WTC11 (cell line): ENCODE measurements at regions not wholly inside any gene's neighbourhood (a gene's known extent, or its start where the extent isn't known, plus 50 kb on each side); places are given as distances from the start of the nearest gene placed in this dataset.
A peak's percentile ranks its signal among the peaks of the same experiment; 100 is the strongest.

Experiments
- ATAC-seq: fragments of 200-7000 bp; cut with Tn5 transposase; 2 replicates; pipeline ENCODE4 v1.10.0; 2021; ENCODE audit warnings: mild to moderate bottlenecking, moderate library complexity
- CTCF ChIA-PET: fragments of 300-600 bp; sonication (Branson Sonifier 250); formaldehyde crosslinking; loops from one replicate; lab custom pipeline; 2021; ENCODE audit warnings: antibody characterized with exemption; lab: Charles Lee
- POLR2A ChIA-PET: fragments of 350-600 bp; sonication (Branson Sonifier 250); formaldehyde crosslinking; loops from one replicate; lab custom pipeline; 2021; ENCODE audit warnings: antibody characterized with exemption; lab: Charles Lee
- DNase-seq: peaks from one replicate; pipeline ENCODE4 v3.0.0; 2021; ENCODE audit warnings: low spot score
- H3K27ac Mint-ChIP-seq: 2 replicates; pipeline ENCODE4 v1.8.0; 2021; ENCODE audit warnings: mixed read lengths
- H3K27me3 Mint-ChIP-seq: 2 replicates; pipeline ENCODE4 v1.8.0; 2021; ENCODE audit warnings: low read depth, mild to moderate bottlenecking, moderate library complexity, mixed read lengths
- H3K36me3 Mint-ChIP-seq: 2 replicates; pipeline ENCODE4 v1.8.0; 2021; ENCODE audit warnings: mixed read lengths
- H3K4me1 Mint-ChIP-seq: 2 replicates; pipeline ENCODE4 v1.8.0; 2022; ENCODE audit warnings: mixed read lengths
- H3K4me3 Mint-ChIP-seq: 2 replicates; pipeline ENCODE4 v1.8.0; 2021; ENCODE audit warnings: mild to moderate bottlenecking, moderate library complexity, mixed read lengths
- H3K9me3 Mint-ChIP-seq: 2 replicates; pipeline ENCODE4 v1.8.0; 2021; ENCODE audit warnings: mixed read lengths
- ATF1 ChIP-seq: sonication (generic); formaldehyde crosslinking; IDR thresholded peaks from 2 replicates; pipeline ENCODE4 v1.8.1; 2023; ENCODE audit warnings: mild to moderate bottlenecking, moderate library complexity, missing genetic modification reagents
- CREB1 ChIP-seq: sonication (generic); formaldehyde crosslinking; IDR thresholded peaks from 2 replicates; pipeline ENCODE4 v1.8.0; 2023; ENCODE audit warnings: mild to moderate bottlenecking, missing genetic modification reagents
- ELF4 ChIP-seq: sonication (generic); formaldehyde crosslinking; IDR thresholded peaks from 2 replicates; pipeline ENCODE4 v1.8.1; 2022; ENCODE audit warnings: low read depth, mild to moderate bottlenecking, moderate library complexity, missing genetic modification reagents
- EMX1 ChIP-seq: fragments of 250-450 bp; sonication (Bioruptor Pico); IDR thresholded peaks from 2 replicates; pipeline ENCODE4 v1.8.0; 2021; ENCODE audit warnings: mild to moderate bottlenecking
- FOXK1 ChIP-seq: sonication (generic); formaldehyde crosslinking; IDR thresholded peaks from 2 replicates; pipeline ENCODE4 v1.8.0; 2022; ENCODE audit warnings: mild to moderate bottlenecking, moderate library complexity, missing genetic modification reagents
- HMGA2 ChIP-seq: fragments of 250-450 bp; sonication (Bioruptor Pico); IDR thresholded peaks from 2 replicates; pipeline ENCODE4 v1.4.0; 2021; ENCODE audit warnings: mild to moderate bottlenecking, moderate library complexity
- JAZF1 ChIP-seq: fragments of 250-450 bp; sonication (Bioruptor Pico); IDR thresholded peaks from 2 replicates; pipeline ENCODE4 v1.9.0; 2021; ENCODE audit warnings: moderate library complexity, mild to moderate bottlenecking, inconsistent platforms
- MXD4 ChIP-seq: fragments of 250-450 bp; sonication (Bioruptor Pico); IDR thresholded peaks from 2 replicates; pipeline ENCODE4 v1.8.0; 2021; ENCODE audit warnings: mild to moderate bottlenecking, moderate library complexity, borderline replicate concordance
- NR1H2 ChIP-seq: sonication (generic); formaldehyde crosslinking; IDR thresholded peaks from 2 replicates; pipeline ENCODE4 v1.9.0; 2021; ENCODE audit warnings: mild to moderate bottlenecking, moderate library complexity, missing genetic modification reagents
- NR2C2 ChIP-seq: sonication (generic); formaldehyde crosslinking; IDR thresholded peaks from 2 replicates; pipeline ENCODE4 v1.8.0; 2022; ENCODE audit warnings: mild to moderate bottlenecking, missing genetic modification reagents
- SP1 ChIP-seq: sonication (generic); formaldehyde crosslinking; conservative IDR thresholded peaks from 2 replicates; pipeline ENCODE4 v1.8.1; 2022; ENCODE audit warnings: missing genetic modification reagents
- TCF7 ChIP-seq: sonication (generic); formaldehyde crosslinking; IDR thresholded peaks from 2 replicates; pipeline ENCODE4 v1.8.0; 2022; ENCODE audit warnings: mild to moderate bottlenecking, low read depth, missing genetic modification reagents, moderate library complexity
- ZNF423 ChIP-seq: fragments of 250-450 bp; sonication (Bioruptor Pico); IDR thresholded peaks from 2 replicates; pipeline ENCODE4 v2.1.2; 2022; ENCODE audit warnings: mild to moderate bottlenecking, moderate library complexity
- TF ChIP-seq, protein P1 (sequence below): fragments of 250-450 bp; sonication (Bioruptor Pico); IDR thresholded peaks from 2 replicates; pipeline ENCODE4 v1.9.0; 2021; ENCODE audit warnings: mild to moderate bottlenecking
- TF ChIP-seq, protein P2 (sequence below): sonication (generic); formaldehyde crosslinking; conservative IDR thresholded peaks from 2 replicates; pipeline ENCODE4 v1.8.1; 2023; ENCODE audit warnings: mild to moderate bottlenecking, low read depth, missing genetic modification reagents, moderate library complexity
- TF ChIP-seq, protein P3 (sequence below): sonication (generic); formaldehyde crosslinking; IDR thresholded peaks from 2 replicates; pipeline ENCODE4 v1.8.0; 2023; ENCODE audit warnings: missing genetic modification reagents, mild to moderate bottlenecking, borderline replicate concordance
- TF ChIP-seq, protein P4 (sequence below): fragments of 250-450 bp; sonication (Bioruptor Pico); IDR thresholded peaks from 2 replicates; pipeline ENCODE4 v1.8.0; 2021; ENCODE audit warnings: mild to moderate bottlenecking
- TF ChIP-seq, protein P5 (sequence below): fragments of 250-450 bp; sonication (Bioruptor Pico); conservative IDR thresholded peaks from 2 replicates; pipeline ENCODE4 v1.9.0; 2021; ENCODE audit warnings: mild to moderate bottlenecking
- TF ChIP-seq, protein P6 (sequence below): sonication (generic); formaldehyde crosslinking; IDR thresholded peaks from 2 replicates; pipeline ENCODE4 v1.8.1; 2022; ENCODE audit warnings: mild to moderate bottlenecking, missing genetic modification reagents, moderate library complexity, borderline replicate concordance

DNA sequence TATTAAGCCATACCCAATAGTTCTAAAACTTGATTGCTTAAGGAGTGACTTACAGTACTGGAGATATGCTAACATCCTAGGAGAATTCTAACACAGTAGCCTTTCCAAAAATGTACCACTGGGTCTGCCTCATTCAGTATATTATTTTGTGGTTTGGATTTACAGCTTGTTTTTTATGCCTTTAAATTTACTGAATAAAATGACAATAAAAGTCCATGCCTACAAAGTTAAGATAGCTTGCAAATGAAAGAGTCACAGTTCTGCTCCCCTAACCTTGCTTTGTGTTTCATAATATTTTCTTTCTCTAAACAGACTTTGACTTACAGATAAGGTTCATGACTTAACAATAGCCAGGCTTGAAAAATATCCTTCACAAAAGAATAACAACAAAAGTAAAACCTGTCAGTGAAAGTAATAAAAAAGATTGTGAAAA is 951.1 kb upstream of the NUDT12 start:
- ChIA-PET POLR2A (no interaction called here), CTCF (no interaction called here)
- ATAC-seq, result no peak
- no peak for DNase-seq
- Mint-ChIP-seq H3K36me3 (peaks cover 18% of the 10 kb centered on the region), H3K9me3 (peaks cover 23% of the 10 kb centered on the region), H3K27me3 (no peaks in the 10 kb centered on the region), H3K27ac (peak overlapping the region; percentile 3; the same call in 1 of the 2 replicates), H3K4me1 (peaks cover 21% of the 10 kb centered on the region), H3K4me3 (no peak overlapping the region)
- TF ChIP-seq CREB1 (CRISPR knock-in tag) (no peak), SP1 (CRISPR knock-in tag) (no peak), ZNF423 (CRISPR knock-in tag) (no peak), NR1H2 (no peak), JAZF1 (CRISPR knock-in tag) (no peak), ATF1 (CRISPR knock-in tag) (no peak), MXD4 (no peak), EMX1 (CRISPR knock-in tag) (no peak), TCF7 (CRISPR knock-in tag) (no peak)
- TF ChIP-seq, protein P1, sequence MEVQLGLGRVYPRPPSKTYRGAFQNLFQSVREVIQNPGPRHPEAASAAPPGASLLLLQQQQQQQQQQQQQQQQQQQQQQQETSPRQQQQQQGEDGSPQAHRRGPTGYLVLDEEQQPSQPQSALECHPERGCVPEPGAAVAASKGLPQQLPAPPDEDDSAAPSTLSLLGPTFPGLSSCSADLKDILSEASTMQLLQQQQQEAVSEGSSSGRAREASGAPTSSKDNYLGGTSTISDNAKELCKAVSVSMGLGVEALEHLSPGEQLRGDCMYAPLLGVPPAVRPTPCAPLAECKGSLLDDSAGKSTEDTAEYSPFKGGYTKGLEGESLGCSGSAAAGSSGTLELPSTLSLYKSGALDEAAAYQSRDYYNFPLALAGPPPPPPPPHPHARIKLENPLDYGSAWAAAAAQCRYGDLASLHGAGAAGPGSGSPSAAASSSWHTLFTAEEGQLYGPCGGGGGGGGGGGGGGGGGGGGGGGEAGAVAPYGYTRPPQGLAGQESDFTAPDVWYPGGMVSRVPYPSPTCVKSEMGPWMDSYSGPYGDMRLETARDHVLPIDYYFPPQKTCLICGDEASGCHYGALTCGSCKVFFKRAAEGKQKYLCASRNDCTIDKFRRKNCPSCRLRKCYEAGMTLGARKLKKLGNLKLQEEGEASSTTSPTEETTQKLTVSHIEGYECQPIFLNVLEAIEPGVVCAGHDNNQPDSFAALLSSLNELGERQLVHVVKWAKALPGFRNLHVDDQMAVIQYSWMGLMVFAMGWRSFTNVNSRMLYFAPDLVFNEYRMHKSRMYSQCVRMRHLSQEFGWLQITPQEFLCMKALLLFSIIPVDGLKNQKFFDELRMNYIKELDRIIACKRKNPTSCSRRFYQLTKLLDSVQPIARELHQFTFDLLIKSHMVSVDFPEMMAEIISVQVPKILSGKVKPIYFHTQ (CRISPR knock-in tag), result no peak
- TF ChIP-seq, protein P2, sequence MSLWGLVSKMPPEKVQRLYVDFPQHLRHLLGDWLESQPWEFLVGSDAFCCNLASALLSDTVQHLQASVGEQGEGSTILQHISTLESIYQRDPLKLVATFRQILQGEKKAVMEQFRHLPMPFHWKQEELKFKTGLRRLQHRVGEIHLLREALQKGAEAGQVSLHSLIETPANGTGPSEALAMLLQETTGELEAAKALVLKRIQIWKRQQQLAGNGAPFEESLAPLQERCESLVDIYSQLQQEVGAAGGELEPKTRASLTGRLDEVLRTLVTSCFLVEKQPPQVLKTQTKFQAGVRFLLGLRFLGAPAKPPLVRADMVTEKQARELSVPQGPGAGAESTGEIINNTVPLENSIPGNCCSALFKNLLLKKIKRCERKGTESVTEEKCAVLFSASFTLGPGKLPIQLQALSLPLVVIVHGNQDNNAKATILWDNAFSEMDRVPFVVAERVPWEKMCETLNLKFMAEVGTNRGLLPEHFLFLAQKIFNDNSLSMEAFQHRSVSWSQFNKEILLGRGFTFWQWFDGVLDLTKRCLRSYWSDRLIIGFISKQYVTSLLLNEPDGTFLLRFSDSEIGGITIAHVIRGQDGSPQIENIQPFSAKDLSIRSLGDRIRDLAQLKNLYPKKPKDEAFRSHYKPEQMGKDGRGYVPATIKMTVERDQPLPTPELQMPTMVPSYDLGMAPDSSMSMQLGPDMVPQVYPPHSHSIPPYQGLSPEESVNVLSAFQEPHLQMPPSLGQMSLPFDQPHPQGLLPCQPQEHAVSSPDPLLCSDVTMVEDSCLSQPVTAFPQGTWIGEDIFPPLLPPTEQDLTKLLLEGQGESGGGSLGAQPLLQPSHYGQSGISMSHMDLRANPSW (CRISPR knock-in tag), result no peak
- TF ChIP-seq, protein P3, sequence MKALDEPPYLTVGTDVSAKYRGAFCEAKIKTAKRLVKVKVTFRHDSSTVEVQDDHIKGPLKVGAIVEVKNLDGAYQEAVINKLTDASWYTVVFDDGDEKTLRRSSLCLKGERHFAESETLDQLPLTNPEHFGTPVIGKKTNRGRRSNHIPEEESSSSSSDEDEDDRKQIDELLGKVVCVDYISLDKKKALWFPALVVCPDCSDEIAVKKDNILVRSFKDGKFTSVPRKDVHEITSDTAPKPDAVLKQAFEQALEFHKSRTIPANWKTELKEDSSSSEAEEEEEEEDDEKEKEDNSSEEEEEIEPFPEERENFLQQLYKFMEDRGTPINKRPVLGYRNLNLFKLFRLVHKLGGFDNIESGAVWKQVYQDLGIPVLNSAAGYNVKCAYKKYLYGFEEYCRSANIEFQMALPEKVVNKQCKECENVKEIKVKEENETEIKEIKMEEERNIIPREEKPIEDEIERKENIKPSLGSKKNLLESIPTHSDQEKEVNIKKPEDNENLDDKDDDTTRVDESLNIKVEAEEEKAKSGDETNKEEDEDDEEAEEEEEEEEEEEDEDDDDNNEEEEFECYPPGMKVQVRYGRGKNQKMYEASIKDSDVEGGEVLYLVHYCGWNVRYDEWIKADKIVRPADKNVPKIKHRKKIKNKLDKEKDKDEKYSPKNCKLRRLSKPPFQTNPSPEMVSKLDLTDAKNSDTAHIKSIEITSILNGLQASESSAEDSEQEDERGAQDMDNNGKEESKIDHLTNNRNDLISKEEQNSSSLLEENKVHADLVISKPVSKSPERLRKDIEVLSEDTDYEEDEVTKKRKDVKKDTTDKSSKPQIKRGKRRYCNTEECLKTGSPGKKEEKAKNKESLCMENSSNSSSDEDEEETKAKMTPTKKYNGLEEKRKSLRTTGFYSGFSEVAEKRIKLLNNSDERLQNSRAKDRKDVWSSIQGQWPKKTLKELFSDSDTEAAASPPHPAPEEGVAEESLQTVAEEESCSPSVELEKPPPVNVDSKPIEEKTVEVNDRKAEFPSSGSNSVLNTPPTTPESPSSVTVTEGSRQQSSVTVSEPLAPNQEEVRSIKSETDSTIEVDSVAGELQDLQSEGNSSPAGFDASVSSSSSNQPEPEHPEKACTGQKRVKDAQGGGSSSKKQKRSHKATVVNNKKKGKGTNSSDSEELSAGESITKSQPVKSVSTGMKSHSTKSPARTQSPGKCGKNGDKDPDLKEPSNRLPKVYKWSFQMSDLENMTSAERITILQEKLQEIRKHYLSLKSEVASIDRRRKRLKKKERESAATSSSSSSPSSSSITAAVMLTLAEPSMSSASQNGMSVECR (CRISPR knock-in tag), result no peak
- TF ChIP-seq, protein P4, sequence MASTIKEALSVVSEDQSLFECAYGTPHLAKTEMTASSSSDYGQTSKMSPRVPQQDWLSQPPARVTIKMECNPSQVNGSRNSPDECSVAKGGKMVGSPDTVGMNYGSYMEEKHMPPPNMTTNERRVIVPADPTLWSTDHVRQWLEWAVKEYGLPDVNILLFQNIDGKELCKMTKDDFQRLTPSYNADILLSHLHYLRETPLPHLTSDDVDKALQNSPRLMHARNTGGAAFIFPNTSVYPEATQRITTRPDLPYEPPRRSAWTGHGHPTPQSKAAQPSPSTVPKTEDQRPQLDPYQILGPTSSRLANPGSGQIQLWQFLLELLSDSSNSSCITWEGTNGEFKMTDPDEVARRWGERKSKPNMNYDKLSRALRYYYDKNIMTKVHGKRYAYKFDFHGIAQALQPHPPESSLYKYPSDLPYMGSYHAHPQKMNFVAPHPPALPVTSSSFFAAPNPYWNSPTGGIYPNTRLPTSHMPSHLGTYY (CRISPR knock-in tag), result no peak

DNA sequence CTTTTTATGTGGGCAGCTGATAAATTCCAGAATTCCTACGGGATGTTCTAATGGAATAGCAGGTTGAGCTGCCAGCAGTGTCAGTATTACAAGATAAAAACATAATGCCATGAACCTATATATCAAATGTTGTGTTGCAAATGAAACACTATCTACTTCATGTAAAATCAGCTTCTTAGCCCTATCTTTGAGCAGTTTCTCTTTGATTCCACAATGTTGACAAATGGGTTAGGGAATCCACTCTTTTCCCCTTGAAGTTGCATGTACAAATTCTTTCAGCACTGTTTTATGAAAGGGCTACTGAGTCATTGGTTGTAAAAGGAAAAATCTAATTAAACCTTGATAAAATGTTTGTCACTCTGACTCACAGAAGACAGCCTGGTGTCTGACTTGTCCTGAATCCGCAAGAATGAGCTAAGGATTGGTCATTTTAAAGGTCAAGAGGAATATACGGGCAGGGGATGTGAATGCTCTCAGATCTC is 950.6 kb upstream of the NUDT12 start:
- Mint-ChIP-seq H3K36me3 (peaks cover 18% of the 10 kb centered on the region), H3K9me3 (peaks cover 25% of the 10 kb centered on the region), H3K4me1 (peaks cover 21% of the 10 kb centered on the region), H3K4me3 (no peak overlapping the region), H3K27ac (no peak overlapping the region), H3K27me3 (no peaks in the 10 kb centered on the region)
- POLR2A ChIA-PET, result no interaction called here
- CTCF ChIA-PET, result no interaction called here
- TF ChIP-seq, protein P5, sequence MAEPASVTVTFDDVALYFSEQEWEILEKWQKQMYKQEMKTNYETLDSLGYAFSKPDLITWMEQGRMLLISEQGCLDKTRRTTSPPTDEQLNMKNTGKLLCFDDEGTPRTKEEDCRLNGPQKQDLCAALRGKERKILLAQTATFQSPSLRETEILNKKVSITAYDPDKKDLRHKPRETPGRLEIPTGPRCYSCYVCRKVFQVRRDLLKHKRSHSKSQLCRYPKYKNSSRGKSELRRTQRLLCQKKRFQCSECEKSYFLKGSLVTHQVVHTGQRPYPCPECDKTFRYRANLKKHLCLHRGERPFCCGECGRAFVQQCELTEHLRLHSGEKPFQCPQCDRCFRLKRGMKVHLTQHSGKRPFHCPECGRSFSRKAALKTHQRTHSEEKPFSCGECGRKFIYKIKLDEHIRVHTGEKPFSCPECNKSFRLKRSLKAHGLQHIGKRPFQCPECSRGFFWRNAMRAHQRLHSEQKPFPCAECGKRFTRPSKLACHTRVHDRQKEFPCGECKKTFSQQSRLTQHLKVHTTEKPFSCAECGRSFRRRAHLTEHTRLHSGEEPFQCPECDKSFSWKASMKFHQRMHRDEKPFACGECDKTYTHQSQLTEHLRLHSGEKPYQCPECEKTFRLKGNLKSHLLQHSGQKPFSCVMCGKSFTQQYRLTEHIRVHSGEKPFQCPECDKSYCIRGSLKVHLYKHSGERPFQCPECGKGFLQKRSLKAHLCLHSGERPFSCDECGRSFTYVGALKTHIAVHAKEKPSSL (CRISPR knock-in tag), result no peak
- TF ChIP-seq HMGA2 (CRISPR knock-in tag) (no peak), NR2C2 (CRISPR knock-in tag) (no peak), FOXK1 (CRISPR knock-in tag) (no peak), ELF4 (CRISPR knock-in tag) (no peak)
- TF ChIP-seq, protein P4 (CRISPR knock-in tag), result no peak
- TF ChIP-seq, protein P6, sequence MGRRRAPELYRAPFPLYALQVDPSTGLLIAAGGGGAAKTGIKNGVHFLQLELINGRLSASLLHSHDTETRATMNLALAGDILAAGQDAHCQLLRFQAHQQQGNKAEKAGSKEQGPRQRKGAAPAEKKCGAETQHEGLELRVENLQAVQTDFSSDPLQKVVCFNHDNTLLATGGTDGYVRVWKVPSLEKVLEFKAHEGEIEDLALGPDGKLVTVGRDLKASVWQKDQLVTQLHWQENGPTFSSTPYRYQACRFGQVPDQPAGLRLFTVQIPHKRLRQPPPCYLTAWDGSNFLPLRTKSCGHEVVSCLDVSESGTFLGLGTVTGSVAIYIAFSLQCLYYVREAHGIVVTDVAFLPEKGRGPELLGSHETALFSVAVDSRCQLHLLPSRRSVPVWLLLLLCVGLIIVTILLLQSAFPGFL, result no peak
- ATAC-seq (no peak), DNase-seq (no peak)
